GM19455 (cell line): ENCODE measurements at regions not wholly inside any gene's neighbourhood (a gene's known extent, or its start where the extent isn't known, plus 50 kb on each side); places are given as distances from the start of the nearest gene placed in this dataset.

ENCODE experiments used
- ATAC-seq: cut with Tn5 transposase; IDR thresholded peaks from one replicate; pipeline ENCODE4 v1.9.1; 2021; ENCODE audit not compliant: unreplicated experiment

- no peak for ATAC-seq
Measured at GRCh38 chr4:115292320-115293092, 179.1 kb upstream of the NDST4 start.

GRCh38 chr4:115287426-115287825, 174.0 kb upstream of the NDST4 start:
- no peak for ATAC-seq

- ATAC-seq: no peak
Measured at GRCh38 chr4:115279330-115279729, 165.9 kb upstream of the NDST4 start.

- no peak for ATAC-seq
Measured at GRCh38 chr4:115278830-115279229, 165.4 kb upstream of the NDST4 start.

- ATAC-seq: no peak
Measured at GRCh38 chr4:115275615-115276014, 162.2 kb upstream of the NDST4 start.

- peak; percentile 68 for ATAC-seq
Measured at GRCh38 chr4:115274545-115274944, 161.1 kb upstream of the NDST4 start.

- no peak for ATAC-seq
Measured at GRCh38 chr4:115272594-115272993, 159.2 kb upstream of the NDST4 start.

- ATAC-seq: no peak
Measured at GRCh38 chr4:115272185-115272584, 158.8 kb upstream of the NDST4 start.

GRCh38 chr4:115260195-115260594, 146.8 kb upstream of the NDST4 start:
- no peak for ATAC-seq

GRCh38 chr4:115259642-115260041, 146.2 kb upstream of the NDST4 start:
- ATAC-seq: no peak

GRCh38 chr4:115249808-115250207, 136.4 kb upstream of the NDST4 start:
- ATAC-seq: no peak

- ATAC-seq: no peak
Measured at GRCh38 chr4:115234405-115235093, 121.1 kb upstream of the NDST4 start.

- ATAC-seq: no peak
Measured at GRCh38 chr4:115233600-115233999, 120.2 kb upstream of the NDST4 start.

GRCh38 chr4:115229873-115230272, 116.5 kb upstream of the NDST4 start:
- ATAC-seq: no peak

GRCh38 chr4:115228851-115229250, 115.4 kb upstream of the NDST4 start:
- ATAC-seq: no peak

GRCh38 chr4:115222061-115222460, 108.6 kb upstream of the NDST4 start:
- no peak for ATAC-seq

GRCh38 chr4:115219862-115220261, 106.4 kb upstream of the NDST4 start:
- ATAC-seq: no peak

GRCh38 chr4:115219315-115219860, 106.0 kb upstream of the NDST4 start:
- no peak for ATAC-seq

GRCh38 chr4:115215935-115216334, 102.5 kb upstream of the NDST4 start:
- ATAC-seq: no peak

- no peak for ATAC-seq
Measured at GRCh38 chr4:115213716-115214115, 100.3 kb upstream of the NDST4 start.

GRCh38 chr4:115201042-115201330, 87.6 kb upstream of the NDST4 start:
- no peak for ATAC-seq
